ENCODE measurements at regions not wholly inside any gene's neighbourhood (a gene's known extent, or its start where the extent isn't known, plus 50 kb on each side); places are given as distances from the start of the nearest gene placed in this dataset.
A peak's percentile ranks its signal among the peaks of the same experiment; 100 is the strongest.
"Not testable (repeated sequence)": the region's sequence is repeated elsewhere in the genome, so short reads cannot be mapped to it uniquely, and the experiment has no call there.

DNA sequence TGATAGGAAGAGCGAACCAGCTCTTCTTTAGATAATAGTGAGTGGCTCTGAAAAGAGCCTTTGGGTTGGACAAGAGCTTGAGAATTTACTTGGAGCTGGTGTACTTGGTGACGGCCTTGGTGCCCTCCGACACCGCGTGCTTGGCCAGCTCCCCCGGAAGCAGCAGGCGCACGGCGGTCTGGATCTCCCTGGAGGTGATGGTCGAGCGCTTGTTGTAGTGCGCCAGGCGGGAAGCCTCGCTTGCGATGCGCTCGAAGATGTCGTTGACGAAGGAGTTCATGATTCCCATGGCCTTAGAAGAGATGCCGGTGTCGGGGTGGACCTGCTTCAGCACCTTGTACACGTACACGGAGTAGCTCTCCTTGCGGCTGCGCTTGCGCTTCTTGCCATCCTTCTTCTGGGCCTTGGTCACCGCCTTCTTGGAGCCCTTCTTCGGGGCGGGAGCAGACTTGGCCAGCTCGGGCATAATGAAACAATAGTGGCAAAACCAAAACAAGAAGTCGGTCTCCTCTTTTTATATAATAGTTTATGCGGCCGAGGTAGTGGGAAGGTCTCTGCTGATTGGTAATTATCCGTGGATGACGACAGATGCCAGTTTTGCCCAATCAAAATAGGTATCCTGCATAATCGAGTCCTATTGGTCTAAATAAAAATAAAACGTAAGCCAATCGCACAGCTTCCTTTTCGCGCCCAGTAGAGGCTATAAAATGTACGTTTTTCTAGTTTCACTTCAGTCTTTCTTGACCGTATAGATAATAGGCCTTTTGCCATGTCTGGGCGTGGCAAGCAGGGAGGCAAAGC lies 104.6 kb downstream of the OR2B2 start:
- TF ChIP-seq POLR2AphosphoS5 (IDR thresholded peaks at IDR 0.05; ENCODE audit: low read depth) (peak; percentile 80), CREB1 (CRISPR knock-in tag; IDR thresholded peaks at IDR 0.05; ENCODE audit: low read depth) (peak; percentile 84), ZNF114 (CRISPR knock-in tag; IDR thresholded peaks at IDR 0.05) (0 out of 2 replicates have a peak, but pooled peaks have one; percentile 60)
- not testable (repeated sequence) for H3K36me3 ChIP-seq (ENCODE audit: insufficient read depth); H3K27me3 ChIP-seq (ENCODE audit: insufficient read depth); H3K9me3 Mint-ChIP-seq; H3K36me3 Mint-ChIP-seq (ENCODE audit: low read depth); H4K20me1 ChIP-seq (replicated peaks; ENCODE audit: insufficient read depth); H3F3A ChIP-seq (replicated peaks; ENCODE audit: low read depth); H2AFZ ChIP-seq; H3K9me2 ChIP-seq (ENCODE audit: insufficient read depth); H3K79me2 ChIP-seq (replicated peaks; ENCODE audit: insufficient read depth)
- peaks cover 19% of the 10 kb centered on the region; the same call in 2 of the 3 replicates for H3K4me1 Mint-ChIP-seq
- H3K4me3 Mint-ChIP-seq, result peak overlapping the region; percentile 98
- H3K4me2 ChIP-seq, result peak overlapping the region; percentile 86
- peak overlapping the region; percentile 81 for H3K4me3 ChIP-seq
- H3K4me1 ChIP-seq (ENCODE audit: insufficient read depth), result peaks cover 12% of the 10 kb centered on the region
- peak overlapping the region; percentile 96 for H3K27ac ChIP-seq (ENCODE audit: low read depth)
- DNase-seq (ENCODE audit: low spot score), result peak; percentile 95
- H3K27ac Mint-ChIP-seq, result peak overlapping the region; percentile 100
- H3K27me3 Mint-ChIP-seq (ENCODE audit: insufficient read depth, low read depth, poor library complexity), result peaks cover 47% of the 10 kb centered on the region
- peak; percentile 57 for ATAC-seq

DNA sequence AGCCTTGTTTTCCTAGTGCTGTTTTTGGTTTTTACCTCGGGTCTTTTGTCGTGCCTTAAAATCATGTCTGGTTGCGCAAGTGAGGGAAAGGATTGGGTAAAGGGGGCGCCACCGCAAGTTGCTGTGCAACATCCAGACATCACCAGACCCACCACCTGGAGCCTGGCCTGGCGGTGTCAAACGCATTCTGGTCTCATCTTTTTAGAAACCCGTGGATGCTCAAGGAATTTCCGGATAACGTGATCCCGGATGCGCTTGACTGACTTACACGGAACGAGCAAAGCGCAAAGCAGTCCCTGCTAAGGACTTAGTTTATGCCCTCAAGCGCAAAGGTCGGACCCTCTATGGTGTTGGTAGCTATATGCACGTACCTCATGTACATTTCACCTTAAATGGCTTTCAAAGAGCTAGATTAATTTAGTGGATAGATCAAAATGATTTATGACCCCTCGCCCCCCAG lies 105.2 kb downstream of the OR2B2 start:
- H3K4me2 ChIP-seq, result peak overlapping the region; percentile 86
- DNase-seq (ENCODE audit: low spot score), result peak; percentile 72
- no peak for TF ChIP-seq ZNF114 (CRISPR knock-in tag; IDR thresholded peaks at IDR 0.05)
- TF ChIP-seq EZH2phosphoT487 (IDR thresholded peaks at IDR 0.05; ENCODE audit: unreplicated experiment), result no peak
- TF ChIP-seq, protein P1, sequence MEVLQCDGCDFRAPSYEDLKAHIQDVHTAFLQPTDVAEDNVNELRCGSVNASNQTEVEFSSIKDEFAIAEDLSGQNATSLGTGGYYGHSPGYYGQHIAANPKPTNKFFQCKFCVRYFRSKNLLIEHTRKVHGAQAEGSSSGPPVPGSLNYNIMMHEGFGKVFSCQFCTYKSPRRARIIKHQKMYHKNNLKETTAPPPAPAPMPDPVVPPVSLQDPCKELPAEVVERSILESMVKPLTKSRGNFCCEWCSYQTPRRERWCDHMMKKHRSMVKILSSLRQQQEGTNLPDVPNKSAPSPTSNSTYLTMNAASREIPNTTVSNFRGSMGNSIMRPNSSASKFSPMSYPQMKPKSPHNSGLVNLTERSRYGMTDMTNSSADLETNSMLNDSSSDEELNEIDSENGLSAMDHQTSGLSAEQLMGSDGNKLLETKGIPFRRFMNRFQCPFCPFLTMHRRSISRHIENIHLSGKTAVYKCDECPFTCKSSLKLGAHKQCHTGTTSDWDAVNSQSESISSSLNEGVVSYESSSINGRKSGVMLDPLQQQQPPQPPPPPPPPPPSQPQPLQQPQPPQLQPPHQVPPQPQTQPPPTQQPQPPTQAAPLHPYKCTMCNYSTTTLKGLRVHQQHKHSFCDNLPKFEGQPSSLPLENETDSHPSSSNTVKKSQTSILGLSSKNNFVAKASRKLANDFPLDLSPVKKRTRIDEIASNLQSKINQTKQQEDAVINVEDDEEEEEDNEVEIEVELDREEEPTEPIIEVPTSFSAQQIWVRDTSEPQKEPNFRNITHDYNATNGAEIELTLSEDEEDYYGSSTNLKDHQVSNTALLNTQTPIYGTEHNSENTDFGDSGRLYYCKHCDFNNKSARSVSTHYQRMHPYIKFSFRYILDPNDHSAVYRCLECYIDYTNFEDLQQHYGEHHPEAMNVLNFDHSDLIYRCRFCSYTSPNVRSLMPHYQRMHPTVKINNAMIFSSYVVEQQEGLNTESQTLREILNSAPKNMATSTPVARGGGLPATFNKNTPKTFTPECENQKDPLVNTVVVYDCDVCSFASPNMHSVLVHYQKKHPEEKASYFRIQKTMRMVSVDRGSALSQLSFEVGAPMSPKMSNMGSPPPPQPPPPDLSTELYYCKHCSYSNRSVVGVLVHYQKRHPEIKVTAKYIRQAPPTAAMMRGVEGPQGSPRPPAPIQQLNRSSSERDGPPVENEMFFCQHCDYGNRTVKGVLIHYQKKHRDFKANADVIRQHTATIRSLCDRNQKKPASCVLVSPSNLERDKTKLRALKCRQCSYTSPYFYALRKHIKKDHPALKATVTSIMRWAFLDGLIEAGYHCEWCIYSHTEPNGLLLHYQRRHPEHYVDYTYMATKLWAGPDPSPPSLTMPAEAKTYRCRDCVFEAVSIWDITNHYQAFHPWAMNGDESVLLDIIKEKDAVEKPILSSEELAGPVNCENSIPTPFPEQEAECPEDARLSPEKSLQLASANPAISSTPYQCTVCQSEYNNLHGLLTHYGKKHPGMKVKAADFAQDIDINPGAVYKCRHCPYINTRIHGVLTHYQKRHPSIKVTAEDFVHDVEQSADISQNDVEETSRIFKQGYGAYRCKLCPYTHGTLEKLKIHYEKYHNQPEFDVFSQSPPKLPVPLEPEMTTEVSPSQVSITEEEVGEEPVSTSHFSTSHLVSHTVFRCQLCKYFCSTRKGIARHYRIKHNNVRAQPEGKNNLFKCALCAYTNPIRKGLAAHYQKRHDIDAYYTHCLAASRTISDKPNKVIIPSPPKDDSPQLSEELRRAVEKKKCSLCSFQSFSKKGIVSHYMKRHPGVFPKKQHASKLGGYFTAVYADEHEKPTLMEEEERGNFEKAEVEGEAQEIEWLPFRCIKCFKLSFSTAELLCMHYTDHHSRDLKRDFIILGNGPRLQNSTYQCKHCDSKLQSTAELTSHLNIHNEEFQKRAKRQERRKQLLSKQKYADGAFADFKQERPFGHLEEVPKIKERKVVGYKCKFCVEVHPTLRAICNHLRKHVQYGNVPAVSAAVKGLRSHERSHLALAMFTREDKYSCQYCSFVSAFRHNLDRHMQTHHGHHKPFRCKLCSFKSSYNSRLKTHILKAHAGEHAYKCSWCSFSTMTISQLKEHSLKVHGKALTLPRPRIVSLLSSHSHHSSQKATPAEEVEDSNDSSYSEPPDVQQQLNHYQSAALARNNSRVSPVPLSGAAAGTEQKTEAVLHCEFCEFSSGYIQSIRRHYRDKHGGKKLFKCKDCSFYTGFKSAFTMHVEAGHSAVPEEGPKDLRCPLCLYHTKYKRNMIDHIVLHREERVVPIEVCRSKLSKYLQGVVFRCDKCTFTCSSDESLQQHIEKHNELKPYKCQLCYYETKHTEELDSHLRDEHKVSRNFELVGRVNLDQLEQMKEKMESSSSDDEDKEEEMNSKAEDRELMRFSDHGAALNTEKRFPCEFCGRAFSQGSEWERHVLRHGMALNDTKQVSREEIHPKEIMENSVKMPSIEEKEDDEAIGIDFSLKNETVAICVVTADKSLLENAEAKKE (CRISPR knock-in tag; IDR thresholded peaks at IDR 0.05), result no peak
- TF ChIP-seq, protein P2, sequence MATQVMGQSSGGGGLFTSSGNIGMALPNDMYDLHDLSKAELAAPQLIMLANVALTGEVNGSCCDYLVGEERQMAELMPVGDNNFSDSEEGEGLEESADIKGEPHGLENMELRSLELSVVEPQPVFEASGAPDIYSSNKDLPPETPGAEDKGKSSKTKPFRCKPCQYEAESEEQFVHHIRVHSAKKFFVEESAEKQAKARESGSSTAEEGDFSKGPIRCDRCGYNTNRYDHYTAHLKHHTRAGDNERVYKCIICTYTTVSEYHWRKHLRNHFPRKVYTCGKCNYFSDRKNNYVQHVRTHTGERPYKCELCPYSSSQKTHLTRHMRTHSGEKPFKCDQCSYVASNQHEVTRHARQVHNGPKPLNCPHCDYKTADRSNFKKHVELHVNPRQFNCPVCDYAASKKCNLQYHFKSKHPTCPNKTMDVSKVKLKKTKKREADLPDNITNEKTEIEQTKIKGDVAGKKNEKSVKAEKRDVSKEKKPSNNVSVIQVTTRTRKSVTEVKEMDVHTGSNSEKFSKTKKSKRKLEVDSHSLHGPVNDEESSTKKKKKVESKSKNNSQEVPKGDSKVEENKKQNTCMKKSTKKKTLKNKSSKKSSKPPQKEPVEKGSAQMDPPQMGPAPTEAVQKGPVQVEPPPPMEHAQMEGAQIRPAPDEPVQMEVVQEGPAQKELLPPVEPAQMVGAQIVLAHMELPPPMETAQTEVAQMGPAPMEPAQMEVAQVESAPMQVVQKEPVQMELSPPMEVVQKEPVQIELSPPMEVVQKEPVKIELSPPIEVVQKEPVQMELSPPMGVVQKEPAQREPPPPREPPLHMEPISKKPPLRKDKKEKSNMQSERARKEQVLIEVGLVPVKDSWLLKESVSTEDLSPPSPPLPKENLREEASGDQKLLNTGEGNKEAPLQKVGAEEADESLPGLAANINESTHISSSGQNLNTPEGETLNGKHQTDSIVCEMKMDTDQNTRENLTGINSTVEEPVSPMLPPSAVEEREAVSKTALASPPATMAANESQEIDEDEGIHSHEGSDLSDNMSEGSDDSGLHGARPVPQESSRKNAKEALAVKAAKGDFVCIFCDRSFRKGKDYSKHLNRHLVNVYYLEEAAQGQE (IDR thresholded peaks at IDR 0.05; ENCODE audit: unreplicated experiment), result no peak
- TF ChIP-seq, protein P3, sequence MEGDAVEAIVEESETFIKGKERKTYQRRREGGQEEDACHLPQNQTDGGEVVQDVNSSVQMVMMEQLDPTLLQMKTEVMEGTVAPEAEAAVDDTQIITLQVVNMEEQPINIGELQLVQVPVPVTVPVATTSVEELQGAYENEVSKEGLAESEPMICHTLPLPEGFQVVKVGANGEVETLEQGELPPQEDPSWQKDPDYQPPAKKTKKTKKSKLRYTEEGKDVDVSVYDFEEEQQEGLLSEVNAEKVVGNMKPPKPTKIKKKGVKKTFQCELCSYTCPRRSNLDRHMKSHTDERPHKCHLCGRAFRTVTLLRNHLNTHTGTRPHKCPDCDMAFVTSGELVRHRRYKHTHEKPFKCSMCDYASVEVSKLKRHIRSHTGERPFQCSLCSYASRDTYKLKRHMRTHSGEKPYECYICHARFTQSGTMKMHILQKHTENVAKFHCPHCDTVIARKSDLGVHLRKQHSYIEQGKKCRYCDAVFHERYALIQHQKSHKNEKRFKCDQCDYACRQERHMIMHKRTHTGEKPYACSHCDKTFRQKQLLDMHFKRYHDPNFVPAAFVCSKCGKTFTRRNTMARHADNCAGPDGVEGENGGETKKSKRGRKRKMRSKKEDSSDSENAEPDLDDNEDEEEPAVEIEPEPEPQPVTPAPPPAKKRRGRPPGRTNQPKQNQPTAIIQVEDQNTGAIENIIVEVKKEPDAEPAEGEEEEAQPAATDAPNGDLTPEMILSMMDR (conservative IDR thresholded peaks at IDR 0.05; ENCODE audit: low read depth in 2 of 2), result peak; percentile 20 to 24; a peak in 2 of 4 replicates
- TF ChIP-seq CREB1 (CRISPR knock-in tag; IDR thresholded peaks at IDR 0.05; ENCODE audit: low read depth), result no peak
- TF ChIP-seq ZNF331 (CRISPR knock-in tag; IDR thresholded peaks at IDR 0.05; ENCODE audit: low read depth), result no peak
- peak; percentile 32; the same call in 1 of the 2 replicates for TF ChIP-seq POLR2AphosphoS5 (IDR thresholded peaks at IDR 0.05; ENCODE audit: low read depth)

More for the DNA sequence above, 105.2 kb downstream of the OR2B2 start:
- Histone ChIP-seq H3K27me3 (ENCODE audit: insufficient read depth) (no peaks in the 10 kb centered on the region), H3K4me3 (peak overlapping the region; percentile 75), H3K36me3 (ENCODE audit: insufficient read depth) (no peaks in the 10 kb centered on the region), H3K79me2 (replicated peaks; ENCODE audit: insufficient read depth) (peaks cover 8% of the 10 kb centered on the region; the same call in 1 of the 2 replicates), H4K20me1 (replicated peaks; ENCODE audit: insufficient read depth) (no peaks in the 10 kb centered on the region), H3K4me1 (ENCODE audit: insufficient read depth) (peaks cover 12% of the 10 kb centered on the region), H2AFZ (no peak overlapping the region), H3K9me2 (ENCODE audit: insufficient read depth) (no peaks in the 10 kb centered on the region), H3K27ac (ENCODE audit: low read depth) (peak overlapping the region; percentile 96), H3F3A (replicated peaks; ENCODE audit: low read depth) (0 out of 2 replicates have a peak, but pooled peaks cover 3% of the 10 kb centered on the region)
- peaks cover 6% of the 10 kb centered on the region; the same call in 2 of the 3 replicates for H3K36me3 Mint-ChIP-seq (ENCODE audit: low read depth)
- H3K27me3 Mint-ChIP-seq (ENCODE audit: insufficient read depth, low read depth, poor library complexity), result peaks cover 44% of the 10 kb centered on the region
- peak; percentile 7 for ATAC-seq
- peaks cover 17% of the 10 kb centered on the region; the same call in 2 of the 3 replicates for H3K4me1 Mint-ChIP-seq
- peaks cover 3% of the 10 kb centered on the region; the same call in 1 of the 3 replicates for H3K9me3 Mint-ChIP-seq
- peak overlapping the region; percentile 100 for H3K27ac Mint-ChIP-seq
- H3K4me3 Mint-ChIP-seq, result peak overlapping the region; percentile 98
